ENCODE measurements at regions not wholly inside any gene's neighbourhood (a gene's known extent, or its start where the extent isn't known, plus 50 kb on each side); places are given as distances from the start of the nearest gene placed in this dataset.

DNA sequence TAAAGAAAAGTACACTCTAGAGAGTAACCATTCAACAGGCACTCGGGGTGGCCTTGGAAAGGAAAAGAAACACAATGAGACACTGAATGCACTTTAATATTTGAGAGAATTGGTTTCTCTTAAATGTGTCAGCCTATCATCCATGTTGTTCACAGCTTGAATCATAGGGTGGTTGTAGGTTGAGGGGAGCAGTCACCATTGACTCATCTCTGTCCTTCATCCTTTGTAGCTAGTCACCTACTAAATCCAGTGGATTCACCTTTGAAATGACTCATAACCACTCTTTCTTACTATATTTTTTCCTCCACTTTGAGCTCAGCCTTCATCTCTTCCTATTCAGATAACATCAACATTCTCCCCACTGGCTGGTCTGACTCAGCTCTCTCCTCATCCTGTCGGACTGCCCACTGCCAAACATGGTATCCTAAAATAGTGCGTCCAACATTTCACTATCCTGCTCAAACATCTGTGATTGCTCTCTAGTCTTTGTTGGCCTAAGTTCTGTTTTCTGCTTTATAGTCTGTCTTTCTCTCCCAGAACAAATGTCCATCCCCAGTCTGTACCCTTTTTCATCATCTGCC lies 182.7 kb upstream of the GADL1 start:
- no peak for ATAC-seq

DNA sequence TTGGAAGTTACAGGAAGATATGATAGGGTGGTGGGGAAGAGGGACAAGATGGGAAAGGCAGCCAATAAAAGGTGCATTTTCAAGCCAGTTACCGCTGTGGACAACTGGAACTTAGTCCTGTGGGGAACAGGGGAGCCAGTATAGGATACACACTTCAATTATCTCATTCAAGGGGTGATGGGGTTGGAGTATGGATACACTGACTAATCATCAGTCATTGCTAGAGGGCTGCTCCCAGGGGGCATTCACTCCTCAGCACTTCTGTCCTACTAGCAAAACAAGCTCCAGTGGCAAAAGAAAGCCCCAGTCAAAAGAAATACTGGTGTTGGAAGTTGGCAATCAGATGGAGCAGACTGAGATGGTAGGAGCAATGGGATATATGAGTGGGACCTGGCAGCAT lies 183.4 kb upstream of the GADL1 start:
- DNase-seq (no peak), ATAC-seq (no peak)
- no peaks in the 10 kb centered on the region for H3K9me3 ChIP-seq (ENCODE audit: control insufficient read depth, low read length, poor library complexity, severe bottlenecking)
- no peak overlapping the region for H3K4me3 Mint-ChIP-seq
- H3K27ac Mint-ChIP-seq: no peak overlapping the region
- H3K4me1 Mint-ChIP-seq: peaks cover 5% of the 10 kb centered on the region
- H3K27me3 Mint-ChIP-seq: no peaks in the 10 kb centered on the region
- H3K36me3 Mint-ChIP-seq (ENCODE audit: low read depth): no peaks in the 10 kb centered on the region

More for the DNA sequence above, 182.7 kb upstream of the GADL1 start:
- peaks cover 5% of the 10 kb centered on the region for H3K4me1 Mint-ChIP-seq
- no peaks in the 10 kb centered on the region for H3K9me3 ChIP-seq (ENCODE audit: control insufficient read depth, low read length, poor library complexity, severe bottlenecking)
- no peaks in the 10 kb centered on the region for H3K27me3 Mint-ChIP-seq
- no peak for DNase-seq
- no peak overlapping the region for H3K4me3 Mint-ChIP-seq
- no peaks in the 10 kb centered on the region for H3K36me3 Mint-ChIP-seq (ENCODE audit: low read depth)
- no peak overlapping the region for H3K27ac Mint-ChIP-seq

DNA sequence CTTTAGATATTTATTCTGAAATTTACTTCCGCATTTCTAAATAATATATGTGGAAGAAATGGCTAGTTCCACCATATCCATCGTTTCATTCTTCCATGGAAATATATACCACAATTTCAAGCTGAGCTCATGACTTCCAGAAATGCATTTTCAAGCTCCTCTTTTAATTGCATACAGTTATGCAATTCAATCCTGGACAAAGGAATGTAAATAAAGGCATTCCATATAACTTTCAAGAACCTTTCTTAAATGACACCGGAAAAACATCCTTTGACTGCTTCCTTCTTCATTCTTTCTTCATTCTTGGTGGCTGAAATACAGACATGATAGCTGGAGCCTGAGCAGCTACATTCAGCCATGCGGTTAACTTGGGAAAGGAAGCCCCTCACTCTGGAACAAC lies 185.2 kb upstream of the GADL1 start:
- Mint-ChIP-seq H3K4me1 (peaks cover 7% of the 10 kb centered on the region), H3K27ac (no peak overlapping the region), H3K27me3 (no peaks in the 10 kb centered on the region), H3K4me3 (no peak overlapping the region), H3K36me3 (ENCODE audit: low read depth) (no peaks in the 10 kb centered on the region)
- no peaks in the 10 kb centered on the region for H3K9me3 ChIP-seq (ENCODE audit: control insufficient read depth, low read length, poor library complexity, severe bottlenecking)
- DNase-seq (no peak), ATAC-seq (no peak)

DNA sequence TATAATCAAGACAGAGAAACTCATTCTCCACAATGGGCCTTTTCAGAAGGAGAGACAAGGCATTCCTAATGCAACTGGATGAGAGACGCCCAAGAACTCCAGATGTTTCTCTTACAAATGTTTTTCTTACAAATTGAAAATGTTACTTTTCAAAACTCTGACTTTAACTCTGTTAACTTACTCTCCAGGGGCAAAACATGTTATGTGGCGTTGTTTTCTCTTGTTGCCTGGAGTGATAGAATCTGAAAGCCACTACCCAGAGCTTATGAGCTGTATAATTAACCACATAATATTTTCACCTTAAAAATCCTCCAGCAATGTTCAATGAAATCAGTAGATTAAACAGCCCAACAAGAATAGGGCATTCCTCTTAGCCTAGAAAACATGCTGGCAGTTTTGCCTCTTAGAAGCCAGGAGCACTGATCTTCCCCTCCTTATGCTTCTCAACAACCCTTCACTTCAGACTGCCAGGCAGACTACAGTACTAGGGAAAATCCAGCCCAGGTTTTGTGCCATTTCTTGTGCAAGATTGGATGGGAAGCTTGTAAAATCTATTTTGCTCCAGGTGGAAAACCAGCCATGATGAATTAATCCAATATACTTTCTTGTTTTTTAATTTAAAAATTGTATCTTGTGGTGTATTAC lies 186.7 kb upstream of the GADL1 start:
- ATAC-seq: no peak
- Mint-ChIP-seq H3K27ac (no peak overlapping the region), H3K36me3 (ENCODE audit: low read depth) (no peaks in the 10 kb centered on the region), H3K4me3 (no peak overlapping the region), H3K4me1 (peaks cover 15% of the 10 kb centered on the region), H3K27me3 (no peaks in the 10 kb centered on the region)
- no peaks in the 10 kb centered on the region for H3K9me3 ChIP-seq (ENCODE audit: control insufficient read depth, low read length, poor library complexity, severe bottlenecking)
- no peak for DNase-seq

DNA sequence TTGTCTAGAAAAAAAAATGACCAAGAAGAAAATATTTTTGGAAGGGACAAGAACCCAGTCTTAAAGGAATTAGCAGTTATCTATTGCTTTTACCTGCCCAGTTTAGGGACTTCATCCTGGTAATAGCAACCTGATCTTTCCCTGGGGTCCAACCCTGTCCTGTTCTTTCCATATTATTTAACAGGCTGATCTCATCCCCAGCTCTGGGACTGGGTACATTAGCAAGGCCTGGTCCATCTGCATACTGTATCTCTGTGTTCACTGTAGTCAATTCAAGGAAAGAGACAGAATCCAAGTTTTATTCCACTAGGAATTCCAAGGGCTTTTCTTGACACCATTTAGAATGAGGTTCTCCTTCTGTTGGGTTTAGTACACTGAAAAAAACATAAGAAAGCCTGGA lies 191.7 kb upstream of the GADL1 start:
- Mint-ChIP-seq H3K27me3 (no peaks in the 10 kb centered on the region), H3K4me3 (no peak overlapping the region), H3K36me3 (ENCODE audit: low read depth) (no peaks in the 10 kb centered on the region), H3K4me1 (peaks cover 16% of the 10 kb centered on the region), H3K27ac (no peak overlapping the region)
- no peaks in the 10 kb centered on the region for H3K9me3 ChIP-seq (ENCODE audit: control insufficient read depth, low read length, poor library complexity, severe bottlenecking)
- ATAC-seq (no peak), DNase-seq (no peak)

DNA sequence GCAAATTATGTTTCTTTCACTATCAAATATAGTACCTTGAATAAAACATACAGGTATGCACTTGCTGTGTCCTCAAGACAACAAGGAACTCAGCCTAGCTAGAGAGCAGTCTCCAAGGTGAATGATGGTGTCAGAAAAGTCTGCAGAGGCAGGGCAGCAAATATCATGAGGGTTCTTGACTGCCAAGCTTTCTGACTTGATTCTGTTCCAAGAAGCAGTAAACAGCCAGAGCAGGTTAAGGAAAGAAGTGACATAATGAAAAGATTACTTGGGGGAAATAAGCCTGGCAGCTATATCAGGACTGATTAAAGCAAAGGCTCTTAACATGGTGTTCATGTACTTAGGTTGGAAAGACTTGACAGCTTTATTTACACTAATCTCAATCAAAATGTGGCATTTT lies 192.2 kb upstream of the GADL1 start:
- no peaks in the 10 kb centered on the region for H3K36me3 Mint-ChIP-seq (ENCODE audit: low read depth)
- no peak for ATAC-seq
- no peak overlapping the region for H3K4me3 Mint-ChIP-seq
- no peaks in the 10 kb centered on the region for H3K9me3 ChIP-seq (ENCODE audit: control insufficient read depth, low read length, poor library complexity, severe bottlenecking)
- no peak overlapping the region for H3K27ac Mint-ChIP-seq
- H3K4me1 Mint-ChIP-seq: peaks cover 16% of the 10 kb centered on the region
- no peaks in the 10 kb centered on the region for H3K27me3 Mint-ChIP-seq
- DNase-seq: no peak

DNA sequence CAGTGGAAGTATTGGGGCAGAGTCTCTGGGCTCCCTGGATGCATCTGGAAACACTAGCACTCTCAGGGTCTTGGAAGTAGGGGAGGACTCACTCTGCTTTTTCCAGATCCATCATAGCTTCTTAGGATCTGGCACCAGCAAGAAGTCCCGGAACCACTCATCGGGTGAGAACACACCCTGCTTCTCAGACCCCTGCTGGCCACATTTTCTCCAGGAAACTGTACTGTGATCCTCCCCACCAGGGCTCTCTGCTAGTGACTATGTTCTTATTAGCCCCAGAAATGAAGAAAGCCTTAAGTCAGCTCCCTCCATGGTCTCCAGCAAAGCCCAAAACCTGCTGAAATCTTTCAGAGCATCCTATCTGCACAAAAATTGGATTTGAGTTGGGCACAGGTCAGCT lies 197.3 kb upstream of the GADL1 start:
- DNase-seq: no peak
- peak overlapping the region; percentile 4 for H3K27ac Mint-ChIP-seq
- ATAC-seq: no peak
- no peak overlapping the region for H3K4me3 Mint-ChIP-seq
- peaks cover 3% of the 10 kb centered on the region for H3K36me3 Mint-ChIP-seq (ENCODE audit: low read depth)
- no peaks in the 10 kb centered on the region for H3K9me3 ChIP-seq (ENCODE audit: control insufficient read depth, low read length, poor library complexity, severe bottlenecking)
- no peaks in the 10 kb centered on the region for H3K27me3 Mint-ChIP-seq
- peaks cover 6% of the 10 kb centered on the region for H3K4me1 Mint-ChIP-seq

DNA sequence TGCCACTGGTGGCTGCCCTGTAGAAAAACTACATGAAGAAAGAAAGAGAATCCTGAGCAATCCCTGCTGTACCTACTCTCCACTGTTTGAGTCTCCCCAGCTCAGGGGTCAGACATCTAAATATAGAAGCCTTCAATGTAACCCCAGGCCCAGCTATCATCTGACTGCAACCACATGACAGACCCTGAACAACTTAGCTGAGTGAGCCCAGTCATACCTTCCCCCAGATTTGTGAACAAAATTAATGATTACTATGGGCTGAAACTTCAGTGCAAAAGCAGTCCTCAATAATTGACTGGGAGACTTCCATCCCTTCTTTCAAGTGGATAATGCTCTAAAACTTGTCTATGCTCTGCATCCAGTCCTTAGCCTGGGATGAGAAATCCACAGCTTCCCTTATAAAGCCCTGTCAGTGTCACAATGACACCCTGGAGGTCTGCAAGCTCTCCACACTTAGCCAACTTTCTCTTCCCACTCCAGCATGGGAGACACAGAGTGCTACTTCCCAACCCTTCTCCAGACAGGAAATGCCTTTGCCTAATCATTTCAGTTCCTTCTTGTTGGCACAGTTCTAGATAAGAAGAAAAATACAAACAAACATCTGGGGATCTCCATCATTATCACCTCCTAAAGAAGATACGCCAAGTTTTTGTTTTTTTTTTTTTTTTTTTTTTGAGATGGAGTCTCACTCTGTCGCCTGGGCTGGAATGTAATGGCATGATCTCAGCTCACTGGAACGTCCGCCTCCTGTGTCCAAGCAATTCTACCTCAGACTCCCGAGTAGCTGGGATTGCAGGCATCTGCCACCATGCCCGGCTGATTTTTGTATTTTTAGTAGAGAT lies 198.5 kb upstream of the GADL1 start:
- no peaks in the 10 kb centered on the region for H3K9me3 ChIP-seq (ENCODE audit: control insufficient read depth, low read length, poor library complexity, severe bottlenecking)
- Mint-ChIP-seq H3K4me3 (no peak overlapping the region), H3K36me3 (ENCODE audit: low read depth) (peaks cover 3% of the 10 kb centered on the region), H3K27me3 (no peaks in the 10 kb centered on the region), H3K27ac (no peak overlapping the region), H3K4me1 (peaks cover 2% of the 10 kb centered on the region)
- DNase-seq (no peak), ATAC-seq (no peak)

DNA sequence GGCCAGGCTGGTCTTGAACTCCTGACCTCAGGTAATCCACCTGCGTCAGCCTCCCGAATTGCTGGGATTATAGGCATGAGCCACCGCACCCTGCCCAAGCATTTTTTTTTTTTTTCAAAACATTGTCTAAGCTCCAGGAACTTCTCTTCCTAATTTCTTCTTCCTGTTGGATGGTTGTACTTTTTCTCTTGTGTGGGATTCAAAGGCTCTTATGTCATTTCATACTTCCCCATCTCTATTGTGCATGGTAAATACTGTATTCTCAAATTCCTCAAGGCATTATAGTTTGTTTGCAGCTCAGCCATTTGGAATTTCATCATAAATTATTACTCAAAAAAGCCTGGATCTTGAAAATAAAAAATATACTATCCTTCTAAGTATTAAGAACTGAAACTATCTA lies 199.1 kb upstream of the GADL1 start:
- Mint-ChIP-seq H3K27me3 (no peaks in the 10 kb centered on the region), H3K4me1 (peaks cover 2% of the 10 kb centered on the region), H3K36me3 (ENCODE audit: low read depth) (peaks cover 3% of the 10 kb centered on the region), H3K4me3 (no peak overlapping the region), H3K27ac (no peak overlapping the region)
- DNase-seq (no peak), ATAC-seq (no peak)
- no peaks in the 10 kb centered on the region for H3K9me3 ChIP-seq (ENCODE audit: control insufficient read depth, low read length, poor library complexity, severe bottlenecking)

DNA sequence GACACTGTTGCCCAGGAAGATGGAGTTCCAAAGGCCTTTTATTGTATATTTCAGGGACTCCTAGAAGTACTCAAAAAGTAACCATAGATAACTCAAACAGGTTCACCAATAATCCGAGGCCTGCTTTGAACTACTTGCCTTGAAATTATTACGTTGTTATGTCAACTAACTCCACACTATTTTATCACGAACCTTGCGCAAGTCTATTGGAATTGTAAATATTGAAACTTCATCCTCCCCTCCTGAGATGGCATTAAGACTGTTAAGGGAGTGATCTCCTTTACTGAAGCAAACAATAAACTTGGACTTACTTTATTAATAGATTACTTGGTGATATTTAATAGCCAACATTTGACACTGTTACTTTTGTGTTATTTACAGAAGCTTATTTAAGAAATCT lies 199.6 kb upstream of the GADL1 start:
- H3K9me3 ChIP-seq (ENCODE audit: control insufficient read depth, low read length, poor library complexity, severe bottlenecking): no peaks in the 10 kb centered on the region
- Mint-ChIP-seq H3K27ac (no peak overlapping the region), H3K4me3 (no peak overlapping the region), H3K4me1 (peaks cover 2% of the 10 kb centered on the region), H3K36me3 (ENCODE audit: low read depth) (peaks cover 3% of the 10 kb centered on the region), H3K27me3 (no peaks in the 10 kb centered on the region)
- ATAC-seq: no peak
- no peak for DNase-seq

DNA sequence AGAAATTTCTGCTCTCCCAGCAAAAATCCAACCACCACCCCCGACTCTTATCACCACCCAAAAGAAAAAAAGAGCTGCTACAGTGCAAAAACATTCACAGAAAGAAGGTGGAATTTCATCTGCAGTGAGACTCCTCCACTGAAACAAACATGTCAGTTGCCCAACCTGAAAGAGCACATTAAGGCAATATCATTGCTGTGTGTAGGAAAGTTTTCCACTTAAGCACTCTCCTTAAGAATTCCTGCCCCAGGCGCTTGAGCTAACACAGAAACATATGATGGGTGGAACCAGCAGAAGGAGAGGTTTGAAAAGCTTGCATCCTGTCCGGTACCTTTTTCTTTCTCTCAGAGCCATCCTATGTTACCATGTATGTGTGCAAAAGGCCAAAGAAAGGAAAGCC lies 200.8 kb upstream of the GADL1 start:
- no peaks in the 10 kb centered on the region for H3K27me3 Mint-ChIP-seq
- no peak for DNase-seq

DNA sequence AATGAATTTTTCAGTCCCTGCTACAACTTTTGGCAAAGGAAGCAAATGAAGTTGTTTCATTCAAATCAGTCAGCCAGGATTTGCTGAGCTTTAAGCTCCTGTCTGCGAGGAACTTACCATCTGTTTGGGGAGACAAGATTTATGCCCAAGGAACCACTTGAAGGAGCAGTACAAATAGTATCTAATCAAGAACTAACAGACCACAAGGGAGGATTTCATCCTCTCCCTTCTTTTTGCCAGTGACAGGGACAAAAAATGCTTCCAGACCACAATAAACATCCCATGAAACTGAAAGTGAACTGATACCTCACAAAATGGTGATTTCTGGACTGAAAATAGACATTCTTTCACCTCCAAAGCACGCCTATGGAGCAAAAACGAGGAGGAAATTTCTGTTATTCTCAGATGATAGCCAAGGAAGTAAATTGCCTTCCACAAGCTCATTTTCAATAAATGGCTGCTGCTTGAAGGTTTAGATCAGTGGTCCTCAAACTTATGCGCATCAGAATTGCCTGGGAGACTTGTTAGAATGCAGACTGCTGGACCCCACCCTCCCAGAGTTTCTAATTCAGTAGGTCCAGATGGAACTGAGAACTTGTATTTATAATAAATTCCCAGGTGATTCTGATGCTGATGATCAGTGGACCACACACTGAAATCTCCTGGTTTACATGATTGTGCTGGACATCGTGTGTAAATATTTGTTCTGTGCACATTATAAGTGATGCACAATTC lies 202.4 kb upstream of the GADL1 start:
- H3K27me3 Mint-ChIP-seq: no peaks in the 10 kb centered on the region
- no peak overlapping the region for H3K4me3 Mint-ChIP-seq

More for the DNA sequence above, 200.8 kb upstream of the GADL1 start:
- ATAC-seq: no peak
- H3K36me3 Mint-ChIP-seq (ENCODE audit: low read depth): peaks cover 3% of the 10 kb centered on the region
- no peak overlapping the region for H3K4me3 Mint-ChIP-seq
- H3K4me1 Mint-ChIP-seq: peaks cover 2% of the 10 kb centered on the region
- no peak overlapping the region for H3K27ac Mint-ChIP-seq
- no peaks in the 10 kb centered on the region for H3K9me3 ChIP-seq (ENCODE audit: control insufficient read depth, low read length, poor library complexity, severe bottlenecking)

DNA sequence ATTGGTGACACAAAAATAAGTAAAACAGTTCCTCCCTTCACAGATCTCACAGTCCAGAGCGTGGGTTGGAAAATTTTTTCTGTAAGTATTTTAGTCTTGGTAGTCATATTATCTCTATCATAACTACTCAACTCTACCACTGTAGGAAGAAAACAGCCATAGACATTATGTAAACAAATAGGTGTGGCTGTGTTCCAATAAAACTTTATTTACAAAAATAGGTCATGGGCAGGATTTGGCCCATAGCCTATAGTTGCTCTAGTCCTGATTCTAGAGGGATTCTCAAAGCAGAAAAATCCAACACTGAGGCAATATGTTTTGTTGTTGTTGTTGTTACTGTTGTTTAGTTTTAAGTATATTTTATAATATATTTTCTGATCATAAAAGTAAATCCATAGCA lies 206.1 kb upstream of the GADL1 start:
- ATAC-seq (no peak), DNase-seq (no peak)
- H3K4me3 Mint-ChIP-seq: no peak overlapping the region
- H3K27me3 Mint-ChIP-seq: no peaks in the 10 kb centered on the region
- no peak overlapping the region for H3K27ac Mint-ChIP-seq
- H3K9me3 ChIP-seq (ENCODE audit: control insufficient read depth, low read length, poor library complexity, severe bottlenecking): no peaks in the 10 kb centered on the region
- H3K36me3 Mint-ChIP-seq (ENCODE audit: low read depth): no peaks in the 10 kb centered on the region
- no peaks in the 10 kb centered on the region for H3K4me1 Mint-ChIP-seq

More for the DNA sequence above, 202.4 kb upstream of the GADL1 start:
- H3K9me3 ChIP-seq (ENCODE audit: control insufficient read depth, low read length, poor library complexity, severe bottlenecking): no peaks in the 10 kb centered on the region
- Mint-ChIP-seq H3K27ac (no peak overlapping the region), H3K36me3 (ENCODE audit: low read depth) (peaks cover 3% of the 10 kb centered on the region), H3K4me1 (peaks cover 2% of the 10 kb centered on the region)
- DNase-seq (no peak), ATAC-seq (no peak)
